Skeletal muscle cell (primary cell): ENCODE measurements at regions not wholly inside any gene's neighbourhood (a gene's known extent, or its start where the extent isn't known, plus 50 kb on each side); places are given as distances from the start of the nearest gene placed in this dataset.
"Not testable (repeated sequence)": the region's sequence is repeated elsewhere in the genome, so short reads cannot be mapped to it uniquely, and the experiment has no call there.

Source experiments
- DNase-seq: peaks from one replicate; pipeline ENCODE4 v3.0.0-alpha.2; 2010; ENCODE audit warnings: low read depth
- H3K4me3 ChIP-seq: 2 replicates; pipeline ENCODE4 v1.5.1; 2011; ENCODE audit warnings: low read depth, mild to moderate bottlenecking, control low read depth, low read length, moderate library complexity

GRCh38 chr9:105010089-105010488 is 82.1 kb upstream of the ABCA1 start:
- DNase-seq, result not testable (repeated sequence)

GRCh38 chr9:105021917-105022316 is 94.0 kb upstream of the ABCA1 start:
- H3K4me3 ChIP-seq, result no peak overlapping the region
- no peak for DNase-seq

More at GRCh38 chr9:105010089-105010488, 82.1 kb upstream of the ABCA1 start:
- not testable (repeated sequence) for H3K4me3 ChIP-seq

GRCh38 chr9:105022545-105022944 is 94.6 kb upstream of the ABCA1 start:
- DNase-seq, H3K4me3 ChIP-seq: not testable (repeated sequence)

- no peak overlapping the region for H3K4me3 ChIP-seq
- no peak for DNase-seq
Observed at GRCh38 chr9:105023788-105024187, 95.8 kb upstream of the ABCA1 start.

GRCh38 chr9:105024529-105024928 is 96.6 kb upstream of the ABCA1 start:
- no peak for DNase-seq

GRCh38 chr9:105026451-105026850 is 98.5 kb upstream of the ABCA1 start:
- no peak overlapping the region for H3K4me3 ChIP-seq
- DNase-seq, result peak; percentile 44

More at GRCh38 chr9:105024529-105024928, 96.6 kb upstream of the ABCA1 start:
- H3K4me3 ChIP-seq, result no peak overlapping the region

- DNase-seq, result no peak
Observed at GRCh38 chr9:105027084-105027483, 99.1 kb upstream of the ABCA1 start.

GRCh38 chr9:105030285-105030684 is 102.3 kb upstream of the ABCA1 start:
- no peak overlapping the region for H3K4me3 ChIP-seq
- DNase-seq, result no peak

More at GRCh38 chr9:105027084-105027483, 99.1 kb upstream of the ABCA1 start:
- no peak overlapping the region for H3K4me3 ChIP-seq

- H3K4me3 ChIP-seq, result no peak overlapping the region
- no peak for DNase-seq
Observed at GRCh38 chr9:105037139-105037538, 109.2 kb upstream of the ABCA1 start.

- DNase-seq, result no peak
- no peak overlapping the region for H3K4me3 ChIP-seq
Observed at GRCh38 chr9:105038051-105038450, 110.1 kb upstream of the ABCA1 start.

- no peak for DNase-seq
- H3K4me3 ChIP-seq, result no peak overlapping the region
Observed at GRCh38 chr9:105039175-105039799, 111.3 kb upstream of the ABCA1 start.

GRCh38 chr9:105043370-105043936 is 115.5 kb upstream of the ABCA1 start:
- DNase-seq, result no peak
- H3K4me3 ChIP-seq, result no peak overlapping the region

- no peak overlapping the region for H3K4me3 ChIP-seq
- no peak for DNase-seq
Observed at GRCh38 chr9:105044518-105044917, 116.6 kb upstream of the ABCA1 start.

GRCh38 chr9:105046907-105047741 is 119.2 kb upstream of the ABCA1 start:
- DNase-seq, result no peak
- H3K4me3 ChIP-seq, result no peak overlapping the region

GRCh38 chr9:105047742-105048041 is 119.7 kb upstream of the ABCA1 start:
- H3K4me3 ChIP-seq, result no peak overlapping the region
- no peak for DNase-seq

- no peak for DNase-seq
- no peak overlapping the region for H3K4me3 ChIP-seq
Observed at GRCh38 chr9:105048331-105048730, 120.4 kb upstream of the ABCA1 start.

GRCh38 chr9:105050296-105050695 is 122.3 kb upstream of the ABCA1 start:
- H3K4me3 ChIP-seq, result no peak overlapping the region
- no peak for DNase-seq

GRCh38 chr9:105051897-105052296 is 123.9 kb upstream of the ABCA1 start:
- H3K4me3 ChIP-seq, result no peak overlapping the region
- DNase-seq, result no peak

GRCh38 chr9:105052346-105052745 is 124.4 kb upstream of the ABCA1 start:
- DNase-seq, result no peak
- no peak overlapping the region for H3K4me3 ChIP-seq

- H3K4me3 ChIP-seq, result no peak overlapping the region
- peak; percentile 75 for DNase-seq
Observed at GRCh38 chr9:105053209-105053652, 125.3 kb upstream of the ABCA1 start.

GRCh38 chr9:105054491-105054890 is 126.5 kb upstream of the ABCA1 start:
- DNase-seq, result peak; percentile 75

More at GRCh38 chr9:105054491-105054890, 126.5 kb upstream of the ABCA1 start:
- H3K4me3 ChIP-seq, result no peak overlapping the region
